Body of pancreas (tissue), 4 donors: ENCODE measurements at regions not wholly inside any gene's neighbourhood (a gene's known extent, or its start where the extent isn't known, plus 50 kb on each side); places are given as distances from the start of the nearest gene placed in this dataset.
A peak's percentile ranks its signal among the peaks of the same experiment; 100 is the strongest.

Experiments
- ATAC-seq: fragments of 150-250 bp; one replicate; pipeline ENCODE4 v1.9.1; 2016
- DNase-seq, 4 donors: peaks; one replicate each; pipeline ENCODE4 v3.0.0-alpha.2; 2019
- H3K27ac ChIP-seq, 4 donors: fragments of 200-600 bp; sonication (generic); 1 replicate in 3 of 4; 2 replicates in 1 of 4; pipeline versions ENCODE4 v1.5.1 to v1.6.1; 2016 to 2019; ENCODE audit warnings: mild to moderate bottlenecking in 1 of 4, mixed read lengths in 1 of 4, moderate library complexity in 1 of 4
- H3K27me3 ChIP-seq, 2 donors: fragments of 200-600 bp; sonication (generic); one replicate each; pipeline ENCODE4 v1.6.0; 2016; ENCODE audit warnings: mild to moderate bottlenecking in 1 of 2
- H3K36me3 ChIP-seq, 2 donors: fragments of 200-600 bp; sonication (generic); replicated peaks in 1 of 2; 2 replicates each; pipeline ENCODE4 v1.5.1; 2016; ENCODE audit warnings: low read depth in 2 of 2; ENCODE audit not compliant: insufficient read depth in 1 of 2
- H3K4me1 ChIP-seq: fragments of 200-600 bp; sonication (generic); one replicate; pipeline ENCODE4 v1.6.0; 2016
- H3K4me3 ChIP-seq, 2 donors: fragments of 200-600 bp; sonication (generic); 1 replicate in 1 of 2; 2 replicates in 1 of 2; pipeline ENCODE4 v1.5.1; 2016 to 2019
- H3K9me3 ChIP-seq, 3 donors: fragments of 200-600 bp; sonication (generic); 1 replicate in 2 of 3; 2 replicates in 1 of 3; pipeline ENCODE4 v1.5.1; 2016
- POLR2A ChIP-seq, 3 donors: fragments of 450-650 bp; IDR thresholded peaks; one replicate each; pipeline ENCODE4 v1.6.1; 2016; ENCODE audit warnings: antibody characterized with exemption in 3 of 3, mild to moderate bottlenecking in 2 of 3
- WGBS, 2 donors: methylation state at CpG; one replicate each; pipeline ENCODE4 v1.1.5; 2017; 5-methylcytosine and 5-hydroxymethylcytosine counted together
- intact Hi-C: fragments of 100-400 bp; cut with DNase I; formaldehyde crosslinking; loops from one replicate; pipeline ENCODE4 v1.15.1; 2023
- TF ChIP-seq, protein P1 (sequence below), 7 experiments: fragments of 450-650 bp in 4 of 7; fragments of 200-600 bp in 3 of 7; sonication (generic) in 3 of 7; IDR thresholded peaks; one replicate each; pipeline ENCODE4 v1.5.1; 2016 to 2019; ENCODE audit warnings: antibody characterized with exemption in 7 of 7

DNA sequence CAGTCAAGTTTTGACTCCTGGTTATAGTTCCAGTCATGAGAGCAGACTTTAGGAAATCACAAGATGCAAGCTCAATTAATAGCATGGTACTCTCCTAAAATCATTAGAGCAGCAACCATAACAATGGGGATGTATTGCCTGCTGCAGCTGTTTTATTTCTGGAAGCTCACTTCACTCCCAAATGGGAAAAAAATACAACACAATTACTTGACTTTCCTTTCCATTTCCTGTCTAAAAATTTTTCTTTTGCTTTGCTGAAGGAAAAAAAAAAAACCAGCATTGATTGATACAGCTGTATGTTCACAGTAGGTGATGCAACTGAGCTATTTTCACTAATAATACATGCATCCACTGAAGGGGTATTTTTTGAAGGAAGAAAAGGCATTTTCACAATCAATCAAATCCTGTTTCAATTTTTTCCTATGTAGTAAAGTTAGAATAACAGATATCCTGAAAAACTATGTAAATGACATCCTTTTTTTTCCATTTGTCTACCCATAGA is 143.9 kb upstream of the NOVA1 start:
- no peaks in the 10 kb centered on the region for H3K9me3 ChIP-seq
- H3K36me3 ChIP-seq, result no peaks in the 10 kb centered on the region
- TF ChIP-seq POLR2A (IDR thresholded peaks at IDR 0.05), result no peak
- TF ChIP-seq, protein P1, sequence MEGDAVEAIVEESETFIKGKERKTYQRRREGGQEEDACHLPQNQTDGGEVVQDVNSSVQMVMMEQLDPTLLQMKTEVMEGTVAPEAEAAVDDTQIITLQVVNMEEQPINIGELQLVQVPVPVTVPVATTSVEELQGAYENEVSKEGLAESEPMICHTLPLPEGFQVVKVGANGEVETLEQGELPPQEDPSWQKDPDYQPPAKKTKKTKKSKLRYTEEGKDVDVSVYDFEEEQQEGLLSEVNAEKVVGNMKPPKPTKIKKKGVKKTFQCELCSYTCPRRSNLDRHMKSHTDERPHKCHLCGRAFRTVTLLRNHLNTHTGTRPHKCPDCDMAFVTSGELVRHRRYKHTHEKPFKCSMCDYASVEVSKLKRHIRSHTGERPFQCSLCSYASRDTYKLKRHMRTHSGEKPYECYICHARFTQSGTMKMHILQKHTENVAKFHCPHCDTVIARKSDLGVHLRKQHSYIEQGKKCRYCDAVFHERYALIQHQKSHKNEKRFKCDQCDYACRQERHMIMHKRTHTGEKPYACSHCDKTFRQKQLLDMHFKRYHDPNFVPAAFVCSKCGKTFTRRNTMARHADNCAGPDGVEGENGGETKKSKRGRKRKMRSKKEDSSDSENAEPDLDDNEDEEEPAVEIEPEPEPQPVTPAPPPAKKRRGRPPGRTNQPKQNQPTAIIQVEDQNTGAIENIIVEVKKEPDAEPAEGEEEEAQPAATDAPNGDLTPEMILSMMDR (IDR thresholded peaks at IDR 0.05), result no peak
- no peak for ATAC-seq
- DNase-seq, result no peak
- no peaks in the 10 kb centered on the region for H3K27me3 ChIP-seq
- H3K27ac ChIP-seq, result no peak overlapping the region
- H3K4me1 ChIP-seq, result no peaks in the 10 kb centered on the region
- no peak overlapping the region for H3K4me3 ChIP-seq
- intact Hi-C loops, result no loop called here

DNA sequence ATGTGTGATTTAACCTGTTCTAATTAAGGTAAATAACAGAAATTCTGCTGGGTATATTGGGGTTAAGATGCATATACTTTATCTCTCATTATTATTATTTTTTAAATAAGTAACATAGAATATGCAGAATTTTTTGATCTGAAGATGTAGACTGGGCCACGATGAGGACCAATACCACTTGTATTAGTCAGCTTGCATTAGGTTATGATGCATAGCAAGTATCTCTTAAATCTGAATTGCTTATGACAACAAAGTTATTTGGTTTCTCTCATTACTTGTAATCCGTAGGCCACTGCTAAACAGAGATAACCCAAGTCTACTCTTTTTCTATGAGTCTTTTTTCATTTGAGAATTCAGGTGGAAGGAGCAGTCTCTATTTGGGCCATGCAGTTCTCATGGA is 145.5 kb upstream of the NOVA1 start:
- TF ChIP-seq, protein P1 (IDR thresholded peaks at IDR 0.05), result no peak
- TF ChIP-seq POLR2A (IDR thresholded peaks at IDR 0.05), result no peak
- intact Hi-C loops, result no loop called here
- Histone ChIP-seq H3K36me3 (no peaks in the 10 kb centered on the region), H3K27ac (no peak overlapping the region), H3K4me1 (no peaks in the 10 kb centered on the region), H3K27me3 (no peaks in the 10 kb centered on the region), H3K4me3 (no peak overlapping the region), H3K9me3 (no peaks in the 10 kb centered on the region)
- WGBS, 2 donors, result 60 to 74% methylated on average over 2 of the region's 2 CpGs
- no peak for DNase-seq
- no peak for ATAC-seq

GRCh38 chr14:26744903-26745302 is 147.1 kb upstream of the NOVA1 start:
- H3K9me3 ChIP-seq, result no peaks in the 10 kb centered on the region
- H3K36me3 ChIP-seq, result no peaks in the 10 kb centered on the region
- no peak overlapping the region for H3K4me3 ChIP-seq
- WGBS, 2 donors, result 26 to 29% methylated on average over 1 of the region's 1 CpG
- ATAC-seq (no peak), DNase-seq (no peak)
- H3K27ac ChIP-seq, result no peak overlapping the region
- no peaks in the 10 kb centered on the region for H3K27me3 ChIP-seq
- intact Hi-C loops, result no loop called here
- H3K4me1 ChIP-seq, result no peaks in the 10 kb centered on the region
- TF ChIP-seq, protein P1 (IDR thresholded peaks at IDR 0.05), result no peak
- no peak for TF ChIP-seq POLR2A (IDR thresholded peaks at IDR 0.05)

DNA sequence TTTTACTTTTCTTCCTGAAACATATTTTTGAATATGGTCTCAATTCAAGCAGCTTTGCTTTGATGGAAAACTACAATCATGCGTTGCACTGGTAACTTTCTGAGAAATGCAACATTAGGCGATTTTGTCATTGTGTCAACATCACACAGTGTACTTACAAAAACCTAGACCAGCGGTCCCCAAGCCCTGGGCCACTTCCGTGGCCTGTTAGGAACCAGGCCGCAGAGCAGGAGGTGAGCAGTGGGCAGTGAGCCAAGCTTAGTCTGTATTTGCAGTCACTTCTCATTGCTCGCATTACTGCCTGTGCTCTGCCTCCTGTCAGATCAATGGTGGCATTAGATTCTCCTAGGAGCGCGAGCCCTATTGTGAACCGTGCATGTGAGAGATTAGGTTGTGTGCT is 163.7 kb upstream of the NOVA1 start:
- H3K27ac ChIP-seq, result no peak overlapping the region
- TF ChIP-seq, protein P1 (IDR thresholded peaks at IDR 0.05), result no peak
- TF ChIP-seq POLR2A (IDR thresholded peaks at IDR 0.05), result no peak
- H3K4me3 ChIP-seq, result no peak overlapping the region
- ATAC-seq (no peak), DNase-seq (peak; percentile 15 to 43 (median 40))
- H3K27me3 ChIP-seq, result no peaks in the 10 kb centered on the region
- intact Hi-C loops, result no loop called here
- H3K9me3 ChIP-seq, result no peaks in the 10 kb centered on the region
- 76 to 86% methylated on average over 7 to 9 of the region's 9 CpGs for WGBS, 2 donors
- H3K4me1 ChIP-seq, result no peaks in the 10 kb centered on the region
- no peaks in the 10 kb centered on the region for H3K36me3 ChIP-seq

DNA sequence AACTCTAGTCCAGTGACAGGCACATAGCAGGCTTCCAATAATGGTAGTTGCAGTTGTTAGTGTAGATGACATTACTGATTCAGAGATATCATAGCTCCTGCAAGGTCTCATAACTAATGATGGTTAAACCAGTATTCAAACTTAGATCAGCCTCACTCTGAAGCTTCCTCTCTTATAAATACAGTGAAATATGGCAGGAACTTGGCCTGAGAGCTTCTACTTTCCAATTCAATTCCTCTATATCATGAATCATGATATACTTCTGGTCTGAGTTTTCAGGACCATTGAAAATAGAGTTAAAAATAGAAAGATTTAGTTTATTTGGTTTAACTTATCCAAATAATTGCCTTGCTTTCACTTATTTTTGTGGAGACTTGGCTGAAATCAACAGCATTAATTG is 167.5 kb upstream of the NOVA1 start:
- Histone ChIP-seq H3K4me3 (no peak overlapping the region), H3K36me3 (no peaks in the 10 kb centered on the region), H3K27ac (no peak overlapping the region), H3K9me3 (no peaks in the 10 kb centered on the region), H3K4me1 (no peaks in the 10 kb centered on the region), H3K27me3 (no peaks in the 10 kb centered on the region)
- TF ChIP-seq POLR2A (IDR thresholded peaks at IDR 0.05), result no peak
- TF ChIP-seq, protein P1 (IDR thresholded peaks at IDR 0.05), result no peak
- intact Hi-C loops, result no loop called here
- ATAC-seq (no peak), DNase-seq (no peak)
